Testis (tissue), 2 donors: ENCODE measurements at regions not wholly inside any gene's neighbourhood (a gene's known extent, or its start where the extent isn't known, plus 50 kb on each side); places are given as distances from the start of the nearest gene placed in this dataset.

Experiments
- DNase-seq: peaks from one replicate; pipeline ENCODE4 v3.0.0-alpha.2; 2019
- H3K27ac ChIP-seq, 2 donors: fragments of 200-600 bp; sonication (generic); one replicate each; pipeline ENCODE4 v1.5.1; 2019
- H3K27me3 ChIP-seq: fragments of 200-600 bp; sonication (generic); one replicate; pipeline ENCODE4 v1.5.1; 2019
- H3K36me3 ChIP-seq: fragments of 200-600 bp; sonication (generic); one replicate; pipeline ENCODE4 v1.5.1; 2017; ENCODE audit warnings: low read depth; ENCODE audit errors: missing control alignments
- H3K4me1 ChIP-seq: fragments of 200-600 bp; sonication (generic); one replicate; pipeline ENCODE4 v1.5.1; 2019
- H3K4me3 ChIP-seq, 2 donors: fragments of 200-600 bp; sonication (generic); one replicate each; pipeline ENCODE4 v1.5.1; 2017 to 2019
- H3K9me3 ChIP-seq: fragments of 200-600 bp; sonication (generic); one replicate; pipeline ENCODE4 v1.5.1; 2017
- CTCF ChIP-seq, 3 experiments: fragments of 450-650 bp in 2 of 3; fragments of 200-600 bp in 1 of 3; sonication (generic) in 1 of 3; IDR thresholded peaks; one replicate each; pipeline ENCODE4 v1.5.1; 2016 to 2019; ENCODE audit warnings: antibody characterized with exemption in 3 of 3, mild to moderate bottlenecking in 2 of 3, moderate library complexity in 1 of 3
- POLR2A ChIP-seq: fragments of 450-650 bp; IDR thresholded peaks from one replicate; pipeline ENCODE4 v1.6.1; 2017; ENCODE audit warnings: antibody characterized with exemption, mild to moderate bottlenecking, moderate library complexity
- WGBS, 2 donors: methylation state at CpG; one replicate each; pipeline ENCODE4 v1.1.5; 2018; 5-methylcytosine and 5-hydroxymethylcytosine counted together
- intact Hi-C: fragments of 100-400 bp; cut with DNase I; formaldehyde crosslinking; loops from one replicate; pipeline ENCODE4 v1.15.1; 2023; ENCODE audit warnings: low total_unique reads

GRCh38 chr2:238710032-238710735 is 137.7 kb upstream of the TWIST2 start:
- no peak overlapping the region for H3K27ac ChIP-seq

DNA sequence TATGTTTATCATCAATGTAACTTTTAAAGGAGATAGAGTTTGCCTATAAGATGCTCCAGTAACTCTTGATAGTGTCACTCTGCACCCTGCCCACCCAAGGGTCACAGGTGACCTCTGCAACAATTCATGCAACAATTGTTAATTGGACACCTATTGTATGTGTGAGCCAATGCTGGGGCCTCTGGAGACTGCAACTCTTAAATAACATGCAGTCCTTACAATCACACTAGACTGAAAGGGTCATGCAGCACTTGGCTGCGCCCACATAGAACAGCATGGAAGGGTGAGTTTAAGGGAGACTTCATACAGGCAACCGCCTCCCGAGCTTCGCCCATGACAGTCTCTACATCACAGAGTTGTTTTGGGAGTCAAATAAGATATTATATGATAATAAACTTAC is 137.1 kb upstream of the TWIST2 start:
- peak; percentile 0 for DNase-seq
- Histone ChIP-seq H3K9me3 (no peaks in the 10 kb centered on the region), H3K27me3 (no peaks in the 10 kb centered on the region), H3K36me3 (no peaks in the 10 kb centered on the region), H3K4me3 (no peak overlapping the region), H3K4me1 (peaks cover 6% of the 10 kb centered on the region), H3K27ac (no peak overlapping the region)
- intact Hi-C loops = no loop called here
- TF ChIP-seq CTCF (IDR thresholded peaks at IDR 0.05) (no peak), POLR2A (no peak)
- 82 to 84% methylated on average over 4 of the region's 4 CpGs for WGBS, 2 donors

More at GRCh38 chr2:238710032-238710735, 137.7 kb upstream of the TWIST2 start:
- no peaks in the 10 kb centered on the region for H3K27me3 ChIP-seq
- peaks cover 6% of the 10 kb centered on the region for H3K4me1 ChIP-seq
- no peak for TF ChIP-seq CTCF (IDR thresholded peaks at IDR 0.05)
- no peak for TF ChIP-seq POLR2A
- DNase-seq = peak; percentile 8
- no peaks in the 10 kb centered on the region for H3K36me3 ChIP-seq
- intact Hi-C loops = no loop called here
- WGBS, 2 donors = 32 to 43% methylated on average over 1 of the region's 1 CpG
- no peak overlapping the region for H3K4me3 ChIP-seq
- no peaks in the 10 kb centered on the region for H3K9me3 ChIP-seq

DNA sequence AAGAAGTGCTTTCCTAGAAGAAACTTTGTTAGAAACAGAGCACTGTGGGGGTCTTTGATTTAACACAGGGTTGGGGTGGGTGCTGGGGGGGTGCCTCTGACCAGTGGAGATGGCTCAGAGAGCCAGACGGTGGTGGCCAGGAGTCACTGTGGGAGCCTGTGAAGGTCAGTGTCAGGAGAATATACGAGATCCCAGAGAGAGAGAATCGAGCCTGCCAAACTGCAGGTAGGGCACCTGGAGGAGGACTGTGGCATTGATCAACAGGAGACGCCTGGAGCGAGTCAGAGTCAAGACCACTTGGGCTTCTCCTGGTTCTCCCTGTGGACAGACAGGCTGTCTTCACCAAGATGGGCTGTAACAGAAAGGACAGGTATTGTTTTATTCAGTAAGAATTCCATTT is 136.5 kb upstream of the TWIST2 start:
- TF ChIP-seq POLR2A (no peak), CTCF (IDR thresholded peaks at IDR 0.05) (no peak)
- WGBS, 2 donors = 83 to 86% methylated on average over 5 of the region's 5 CpGs
- H3K36me3 ChIP-seq = no peaks in the 10 kb centered on the region
- H3K4me3 ChIP-seq = no peak overlapping the region
- H3K27ac ChIP-seq = no peak overlapping the region
- H3K27me3 ChIP-seq = no peaks in the 10 kb centered on the region
- DNase-seq = peak; percentile 10
- H3K4me1 ChIP-seq = peaks cover 6% of the 10 kb centered on the region
- intact Hi-C loops = no loop called here
- no peaks in the 10 kb centered on the region for H3K9me3 ChIP-seq

DNA sequence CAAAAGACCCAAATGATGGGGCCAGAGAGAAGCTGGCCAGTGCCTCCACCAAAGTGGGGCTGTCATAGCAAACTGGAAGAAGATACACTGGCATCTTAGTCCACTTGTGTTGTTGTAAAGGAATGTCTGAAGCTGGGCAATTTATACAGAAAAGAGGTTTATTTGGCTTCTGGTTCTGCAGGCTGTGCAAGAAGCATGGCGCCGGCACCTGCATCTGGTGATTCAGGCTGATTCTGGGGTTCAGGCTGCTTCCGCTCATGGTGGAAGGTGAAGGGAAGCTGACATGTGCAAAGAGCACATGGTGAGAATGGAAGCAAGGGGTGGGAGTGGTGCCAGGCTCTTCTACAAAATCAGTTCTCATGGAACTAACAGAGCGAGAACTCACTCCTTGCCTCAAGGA is 135.9 kb upstream of the TWIST2 start:
- H3K36me3 ChIP-seq = no peaks in the 10 kb centered on the region
- no peaks in the 10 kb centered on the region for H3K9me3 ChIP-seq
- H3K27me3 ChIP-seq = no peaks in the 10 kb centered on the region
- TF ChIP-seq POLR2A (no peak), CTCF (IDR thresholded peaks at IDR 0.05) (no peak)
- intact Hi-C loops = no loop called here
- no peak for DNase-seq
- peaks cover 6% of the 10 kb centered on the region for H3K4me1 ChIP-seq
- H3K27ac ChIP-seq = no peak overlapping the region
- 99 to 100% methylated on average over 4 of the region's 4 CpGs for WGBS, 2 donors
- no peak overlapping the region for H3K4me3 ChIP-seq

DNA sequence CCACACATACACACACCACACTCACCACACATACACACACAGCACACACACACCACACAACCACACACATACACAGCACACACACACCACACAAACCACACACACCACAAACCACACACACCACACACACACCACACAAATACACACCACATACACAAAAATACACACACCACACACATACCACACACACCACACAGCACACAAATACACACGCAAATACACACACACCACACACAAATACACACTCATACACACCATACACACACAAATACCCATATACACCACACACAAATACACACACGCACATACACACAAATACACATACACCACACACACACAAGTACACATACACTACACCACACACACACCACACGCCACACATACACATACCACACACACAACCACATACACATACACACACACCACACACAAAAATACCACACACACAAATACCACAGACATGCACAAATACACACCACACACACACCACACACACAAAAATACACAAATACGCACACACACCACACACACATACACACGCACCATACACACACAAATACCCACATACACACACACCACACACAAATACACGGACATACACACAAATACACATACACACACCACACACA is 134.6 kb upstream of the TWIST2 start:
- 84 to 88% methylated on average over 6 of the region's 6 CpGs for WGBS, 2 donors
- TF ChIP-seq POLR2A (no peak), CTCF (IDR thresholded peaks at IDR 0.05) (no peak)
- Histone ChIP-seq H3K27me3 (no peaks in the 10 kb centered on the region), H3K4me3 (no peak overlapping the region), H3K36me3 (no peaks in the 10 kb centered on the region), H3K9me3 (no peaks in the 10 kb centered on the region), H3K4me1 (peaks cover 6% of the 10 kb centered on the region), H3K27ac (no peak overlapping the region)
- DNase-seq = no peak
- intact Hi-C loops = no loop called here
